ENCODE measurements at regions not wholly inside any gene's neighbourhood (a gene's known extent, or its start where the extent isn't known, plus 50 kb on each side); places are given as distances from the start of the nearest gene placed in this dataset.

DNA sequence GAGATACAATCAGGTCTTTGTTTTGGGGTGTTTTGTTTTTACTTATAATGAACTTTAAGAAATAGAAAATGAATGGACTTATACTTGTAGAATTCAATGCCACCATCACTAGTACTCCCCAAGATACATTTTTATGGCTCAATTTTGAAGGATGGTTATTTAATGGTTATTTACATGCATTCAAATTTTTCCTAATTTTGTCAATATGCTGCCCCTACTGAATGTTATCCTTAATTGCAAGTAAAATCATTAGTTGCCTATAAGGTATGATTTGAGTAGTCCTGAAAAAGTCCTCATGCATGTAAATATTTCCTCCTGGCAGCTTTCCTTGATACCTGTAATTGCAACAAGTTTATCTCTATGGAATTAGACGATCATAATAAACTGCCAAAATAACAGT lies 391.2 kb downstream of the BCAT1 start:
- no peak for DNase-seq (ENCODE audit: low read depth)

- DNase-seq (ENCODE audit: low read depth): no peak
Measured at GRCh38 chr12:24555730-24556129, 393.2 kb downstream of the BCAT1 start.

DNA sequence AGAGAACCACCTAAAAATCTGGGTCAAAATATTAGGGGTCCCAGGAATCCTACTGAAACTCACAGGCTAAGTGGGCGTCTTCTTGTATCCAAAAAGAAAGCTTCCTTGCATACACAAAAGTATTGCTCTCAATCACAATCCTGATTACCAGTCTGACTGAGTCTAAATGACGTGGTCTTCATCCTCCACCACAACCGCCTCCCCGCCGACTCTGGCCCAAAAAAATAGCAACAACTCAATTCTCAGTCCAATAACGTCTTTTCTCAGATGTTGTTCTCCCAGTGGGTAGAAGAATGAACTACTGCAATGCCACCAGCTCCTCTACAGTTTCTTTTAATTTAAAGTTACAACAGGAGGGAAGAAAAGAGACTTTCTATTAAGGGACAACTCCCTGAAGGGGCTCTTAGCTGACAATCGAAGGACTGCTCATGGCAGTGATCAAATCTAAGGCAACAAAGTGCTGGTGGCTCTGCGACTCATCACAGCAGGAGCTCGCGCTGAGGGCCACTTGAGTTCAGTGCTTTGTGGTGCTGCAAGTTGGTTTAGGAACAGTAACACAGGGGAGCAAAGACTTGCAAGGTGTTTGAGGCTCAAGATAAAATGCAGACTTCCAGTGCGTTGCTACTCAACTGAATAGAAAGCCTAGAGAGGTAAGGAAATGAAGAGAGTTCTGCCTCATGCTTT lies 394.1 kb downstream of the BCAT1 start:
- no peak for DNase-seq (ENCODE audit: low read depth)

DNA sequence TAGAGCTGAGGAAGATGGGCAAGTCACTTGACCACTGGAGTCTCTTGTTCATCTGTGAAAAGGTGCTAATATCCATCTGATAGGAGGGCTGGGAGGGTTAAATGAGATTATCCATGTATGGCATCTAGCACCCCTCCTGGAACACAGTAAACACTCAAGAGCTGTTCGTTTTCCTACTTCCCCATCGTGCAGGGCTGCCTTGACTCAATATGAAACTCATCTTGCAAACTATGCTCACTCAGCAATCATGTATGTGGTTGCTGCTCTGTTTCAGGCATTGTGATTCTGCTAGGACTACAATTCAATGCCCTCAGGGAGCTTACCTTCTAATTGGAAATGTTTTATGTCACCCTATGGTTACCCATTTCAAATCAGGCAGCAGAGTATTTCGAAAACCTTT lies 395.6 kb downstream of the BCAT1 start:
- no peak for DNase-seq (ENCODE audit: low read depth)

DNA sequence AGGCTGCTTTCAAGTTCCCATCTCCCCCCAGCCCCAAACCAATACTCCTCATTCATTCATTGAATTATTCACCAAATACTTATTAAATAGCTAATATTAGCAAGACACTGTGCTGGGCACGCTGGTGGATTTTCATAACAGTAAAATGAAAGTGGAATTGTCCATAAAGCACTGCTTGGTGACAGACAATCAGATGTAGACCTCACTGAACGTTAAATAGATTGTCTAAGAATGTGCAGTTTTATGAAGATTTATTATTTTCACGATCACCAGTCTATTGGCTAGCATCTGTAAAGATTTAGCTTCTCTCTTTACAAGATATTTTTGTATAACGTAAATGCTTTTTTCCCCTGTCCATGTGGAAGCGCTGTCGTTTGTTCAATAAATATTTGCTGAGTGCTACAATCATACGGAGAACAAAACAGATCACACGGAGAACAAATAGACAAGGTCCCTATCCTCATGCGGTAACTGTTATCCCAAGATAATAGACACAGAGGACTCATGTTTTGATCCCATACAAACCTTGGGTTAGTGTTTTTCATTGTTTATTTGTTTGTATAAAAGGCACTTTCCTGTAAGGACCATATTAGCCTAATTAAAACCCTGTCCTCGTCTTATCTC lies 397.6 kb downstream of the BCAT1 start:
- no peak for DNase-seq (ENCODE audit: low read depth)

DNA sequence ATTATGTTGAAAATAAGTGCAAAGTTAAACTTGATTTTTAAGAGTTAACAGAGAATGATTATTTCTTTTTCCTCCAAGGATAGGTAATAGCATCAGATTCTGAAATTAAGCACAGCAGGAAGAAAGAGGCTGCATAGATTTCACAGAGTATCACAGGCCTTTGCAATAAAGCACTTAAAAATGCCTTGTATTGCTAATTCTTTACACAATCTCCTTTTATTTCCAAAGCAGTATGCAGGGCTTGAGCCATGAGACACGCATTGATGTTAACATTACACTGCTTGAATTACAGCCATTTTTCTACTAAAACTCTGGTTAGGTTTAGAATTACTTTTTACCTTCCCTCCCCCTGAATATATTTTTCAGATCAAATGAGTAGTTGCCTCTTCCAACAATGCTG lies 398.3 kb downstream of the BCAT1 start:
- no peak for DNase-seq (ENCODE audit: low read depth)

DNA sequence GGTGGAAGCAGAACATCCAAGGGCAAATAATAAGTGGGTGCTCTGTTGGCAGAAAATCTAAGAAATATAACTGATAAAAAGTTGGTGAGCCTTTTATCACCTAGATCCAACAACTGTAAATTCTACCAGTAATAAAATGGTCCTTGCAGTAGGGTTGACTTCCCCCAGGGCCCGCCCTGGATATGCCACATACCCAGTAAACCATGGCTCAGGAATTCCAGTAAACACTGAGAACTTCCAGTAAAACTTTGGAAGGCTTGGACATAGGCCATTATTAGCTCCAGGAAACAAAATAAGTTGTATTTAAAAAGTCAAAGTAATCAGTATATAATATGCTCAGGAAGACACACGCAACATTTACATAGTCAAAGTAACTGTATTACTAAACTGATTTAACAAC lies 402.2 kb downstream of the BCAT1 start:
- no peak for DNase-seq (ENCODE audit: low read depth)

DNA sequence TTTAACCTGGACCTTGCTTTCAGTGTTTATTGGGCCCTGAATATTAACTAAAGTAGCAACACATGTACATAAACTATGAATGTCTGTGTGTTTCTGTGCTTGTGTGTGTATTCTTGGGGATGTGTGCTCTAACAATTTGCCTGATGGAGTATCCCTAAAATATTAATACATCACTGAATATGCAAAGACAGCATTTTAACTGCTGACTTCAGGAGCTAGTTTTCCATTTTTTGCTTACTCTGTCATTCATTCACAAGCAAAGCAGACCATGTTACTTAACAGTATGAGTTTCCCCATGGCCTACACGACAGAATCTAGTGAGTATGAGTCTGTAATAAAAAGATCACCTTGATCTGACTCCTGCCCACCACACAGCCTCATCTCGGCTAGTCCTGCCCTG lies 402.8 kb downstream of the BCAT1 start:
- no peak for DNase-seq (ENCODE audit: low read depth)

DNA sequence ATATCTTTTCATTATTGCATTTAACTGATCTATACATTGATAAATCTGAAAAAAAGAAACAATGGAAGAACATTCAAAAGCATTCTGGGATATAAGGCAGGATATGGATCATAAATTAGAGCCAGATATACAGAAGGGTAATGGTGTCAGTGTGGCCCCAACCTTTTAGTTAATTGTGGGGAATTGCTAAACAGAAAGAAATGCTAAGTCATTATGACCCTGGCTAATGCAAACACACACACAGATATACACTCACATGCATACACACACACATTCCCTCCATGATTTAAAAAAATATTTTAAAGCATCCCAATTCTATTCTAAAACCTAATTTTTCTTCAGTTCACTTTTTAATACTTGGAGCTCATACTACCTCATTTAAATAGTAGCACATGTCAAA lies 404.5 kb downstream of the BCAT1 start:
- DNase-seq (ENCODE audit: low read depth): no peak

DNA sequence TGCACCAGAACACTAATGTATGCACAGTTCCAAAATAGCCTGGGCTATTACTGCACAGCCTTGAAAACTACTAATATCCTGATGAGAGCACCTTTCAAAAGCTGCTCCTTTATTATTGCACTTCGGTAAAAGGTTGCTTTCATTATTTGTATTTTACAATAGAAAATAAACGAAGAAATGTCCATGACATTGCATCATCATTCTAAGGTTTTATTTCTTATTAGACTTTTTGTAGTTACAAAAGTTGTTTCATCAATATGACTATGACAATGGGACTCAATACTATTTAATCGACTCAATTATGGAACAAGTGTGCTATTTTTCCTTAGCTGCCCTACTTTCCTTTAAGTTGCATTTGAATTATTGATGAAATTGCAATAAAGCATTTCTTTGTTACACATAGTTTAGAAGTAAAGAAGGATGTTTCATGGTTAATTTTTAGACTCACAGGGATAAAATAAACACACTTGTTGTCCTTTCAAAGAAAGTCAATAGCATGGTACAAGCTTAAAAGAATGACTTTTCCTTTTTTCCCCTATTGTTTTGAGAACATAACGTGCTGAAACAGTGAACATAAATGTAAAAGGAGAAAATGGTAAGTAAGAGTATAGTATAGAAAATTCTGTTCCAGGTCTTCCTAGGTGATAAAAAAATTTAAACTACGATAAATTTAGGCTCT lies 407.6 kb downstream of the BCAT1 start:
- DNase-seq (ENCODE audit: low read depth): no peak

- DNase-seq (ENCODE audit: low read depth): no peak
Measured at GRCh38 chr12:24539646-24540045, 409.3 kb downstream of the BCAT1 start.

GRCh38 chr12:24537083-24537860 lies 411.6 kb downstream of the BCAT1 start:
- no peak for DNase-seq (ENCODE audit: low read depth)

DNA sequence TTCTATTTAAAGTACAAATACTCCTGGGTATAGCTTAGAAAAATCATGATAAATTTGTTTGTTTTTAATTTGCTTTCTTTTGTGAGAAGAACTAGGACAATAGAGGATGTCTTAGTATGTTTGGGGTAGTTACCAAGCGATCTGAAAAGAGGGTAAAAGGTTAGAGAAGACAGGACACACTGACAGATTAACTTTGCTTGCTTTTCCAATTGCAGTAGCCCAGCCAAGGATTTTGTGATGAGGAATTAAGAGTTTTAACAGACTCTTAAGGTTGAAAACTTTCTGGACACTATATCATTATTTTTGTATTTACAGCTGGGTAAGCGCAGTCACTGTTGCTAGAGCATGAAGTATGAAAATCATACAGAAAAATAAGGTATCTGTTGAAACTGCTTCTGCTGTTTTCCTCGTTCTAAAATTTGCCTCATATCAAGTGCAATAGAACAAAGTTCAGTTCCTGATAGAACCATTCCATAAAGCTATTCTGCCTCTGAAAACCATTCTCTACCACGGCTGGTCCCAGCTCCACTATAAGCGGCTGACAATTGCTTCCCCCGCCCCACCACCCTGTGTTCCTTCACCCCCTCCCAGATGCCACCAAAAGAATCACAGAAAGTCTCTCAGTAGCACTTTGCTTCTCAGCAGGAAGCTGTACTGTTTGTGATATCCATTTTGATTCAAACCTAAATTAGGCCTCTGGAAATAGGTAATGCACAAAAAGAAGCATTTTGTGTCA lies 413.4 kb downstream of the BCAT1 start:
- no peak for DNase-seq (ENCODE audit: low read depth)

- no peak for DNase-seq (ENCODE audit: low read depth)
Measured at GRCh38 chr12:24534622-24535021, 414.3 kb downstream of the BCAT1 start.

GRCh38 chr12:24533716-24534352 lies 415.1 kb downstream of the BCAT1 start:
- no peak for DNase-seq (ENCODE audit: low read depth)

- DNase-seq (ENCODE audit: low read depth): no peak
Measured at GRCh38 chr12:24530689-24531088, 418.2 kb downstream of the BCAT1 start.

DNA sequence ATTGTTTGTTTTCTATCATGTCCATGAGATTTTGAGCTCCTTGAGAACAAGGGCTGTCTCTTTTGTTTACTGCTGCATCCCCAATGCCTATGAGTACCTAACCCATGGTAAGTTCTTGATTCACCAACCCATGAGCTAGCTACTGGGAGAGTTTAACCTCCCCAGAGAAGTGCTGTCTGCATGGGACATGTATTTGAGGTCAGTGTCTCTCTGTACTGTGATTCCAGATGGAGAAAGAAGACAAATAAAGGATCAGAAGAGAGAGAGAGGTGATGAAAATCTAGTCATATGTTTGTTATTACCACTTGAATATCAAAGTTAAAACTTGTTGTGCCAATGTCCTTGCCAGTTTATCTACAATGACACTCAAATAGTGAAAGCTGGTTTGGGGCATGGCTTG lies 421.8 kb downstream of the BCAT1 start:
- no peak for DNase-seq (ENCODE audit: low read depth)

DNA sequence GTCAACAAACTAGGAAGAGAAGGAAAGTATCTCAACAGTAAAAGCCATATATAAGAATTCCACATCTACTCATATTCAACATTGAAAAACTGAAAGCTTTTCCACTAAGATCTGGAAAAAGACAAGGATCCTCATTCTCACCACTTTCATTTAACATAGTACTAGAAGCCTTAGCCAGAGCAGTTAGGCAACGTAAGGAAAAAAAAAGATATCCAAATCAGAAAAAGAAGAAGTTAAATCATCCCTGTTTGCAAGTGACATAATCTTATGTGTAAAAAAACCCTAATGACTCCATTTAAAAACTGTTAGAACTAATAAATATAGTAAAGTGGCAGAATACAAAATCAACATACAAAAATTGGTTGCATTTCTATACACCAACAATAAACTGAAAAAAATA lies 426.2 kb downstream of the BCAT1 start:
- no peak for DNase-seq (ENCODE audit: low read depth)

DNA sequence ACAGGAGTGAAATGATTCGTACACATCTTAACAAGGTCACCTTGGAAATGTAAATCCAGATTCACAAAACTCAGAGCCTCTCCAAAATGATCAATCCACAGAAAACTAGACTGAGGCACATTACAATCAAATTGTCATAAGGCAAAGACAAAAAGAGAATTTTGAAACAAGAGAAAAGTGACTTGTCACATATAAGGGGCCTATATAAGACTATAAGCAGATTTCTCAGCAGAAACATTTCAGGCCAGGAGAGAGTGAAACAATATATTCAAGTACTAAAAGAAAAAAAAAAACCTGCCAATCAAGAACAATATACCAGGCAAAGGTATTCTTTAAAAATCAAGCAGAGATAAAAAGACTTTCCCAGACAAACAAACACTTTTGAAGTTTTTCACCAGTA lies 429.1 kb downstream of the BCAT1 start:
- DNase-seq (ENCODE audit: low read depth): no peak

DNA sequence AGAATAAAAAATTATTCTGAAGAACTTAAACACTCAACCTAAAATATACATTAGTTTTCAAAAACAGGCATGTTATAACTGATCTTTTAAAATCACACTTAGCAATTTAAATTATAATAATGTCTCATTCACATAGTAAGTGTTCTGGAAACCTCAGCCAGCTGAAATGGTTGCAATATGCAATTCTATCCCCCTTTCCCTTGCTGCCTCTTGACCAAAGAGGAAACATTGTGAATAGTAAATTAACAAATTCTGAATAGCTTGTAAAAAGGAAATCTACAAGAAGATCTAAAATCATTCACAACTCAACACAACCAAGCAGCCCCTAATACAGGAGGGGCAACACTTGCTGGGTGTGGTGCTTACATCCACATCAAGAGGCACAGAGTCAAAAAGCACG lies 431.9 kb downstream of the BCAT1 start:
- no peak for DNase-seq (ENCODE audit: low read depth)

DNA sequence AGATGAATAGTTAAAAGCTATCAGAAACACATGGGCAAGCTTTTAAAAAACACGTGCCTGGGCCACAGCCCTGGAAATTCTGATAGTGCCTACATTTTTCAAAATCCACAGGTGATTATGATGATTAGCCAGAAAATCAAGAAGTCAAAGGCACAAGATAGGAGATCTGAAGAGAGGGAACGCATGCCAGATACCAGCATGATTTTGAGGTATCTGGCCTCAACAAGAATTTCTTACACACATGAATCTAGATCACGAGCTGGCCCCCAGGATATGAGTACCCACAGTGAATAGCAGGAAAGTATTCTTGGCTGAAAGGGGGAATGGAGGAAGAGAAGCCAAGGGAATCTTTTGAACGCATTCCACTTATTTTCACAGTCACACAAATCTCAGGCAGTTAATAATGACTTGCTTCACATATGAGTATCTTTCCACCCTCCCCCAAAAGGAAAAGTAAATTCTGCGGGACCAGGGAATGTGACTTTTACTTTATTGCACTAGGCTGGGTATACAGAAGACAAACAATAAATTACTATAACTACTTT lies 438.2 kb downstream of the BCAT1 start:
- DNase-seq (ENCODE audit: low read depth): no peak

All from forelimb muscle (tissue), 1 donor.